NCI-H2227 (cell line): ENCODE measurements at regions not wholly inside any gene's neighbourhood (a gene's known extent, or its start where the extent isn't known, plus 50 kb on each side); places are given as distances from the start of the nearest gene placed in this dataset.
A peak's percentile ranks its signal among the peaks of the same experiment; 100 is the strongest.
"Not testable (repeated sequence)": the region's sequence is repeated elsewhere in the genome, so short reads cannot be mapped to it uniquely, and the experiment has no call there.

ENCODE experiments used
- DNase-seq: peaks from one replicate; lab custom pipeline; 2025; ENCODE audit not compliant: unreplicated experiment; lab: John Stamatoyannopoulos, UW

DNA sequence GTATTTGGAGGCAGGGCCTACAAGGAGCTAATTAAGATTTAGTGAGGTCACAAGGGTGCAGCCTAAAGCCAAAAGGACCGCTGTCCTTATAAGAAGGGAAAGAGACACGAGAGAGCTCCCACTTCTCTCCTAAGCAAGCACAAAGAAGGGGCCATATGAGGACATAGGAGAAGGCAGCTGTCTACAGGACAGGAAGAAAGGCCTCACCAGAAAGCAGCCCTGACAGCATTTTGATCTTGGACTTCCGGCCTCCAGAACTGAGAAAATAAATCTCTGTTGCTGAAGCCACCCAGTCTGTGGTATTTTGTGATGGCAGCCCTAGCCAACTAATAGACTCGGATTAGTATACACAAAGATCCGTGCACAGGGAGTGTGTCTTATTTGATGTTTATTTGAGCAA, 139.7 kb downstream of the B3GNT2 start:
- DNase-seq: no peak

DNA sequence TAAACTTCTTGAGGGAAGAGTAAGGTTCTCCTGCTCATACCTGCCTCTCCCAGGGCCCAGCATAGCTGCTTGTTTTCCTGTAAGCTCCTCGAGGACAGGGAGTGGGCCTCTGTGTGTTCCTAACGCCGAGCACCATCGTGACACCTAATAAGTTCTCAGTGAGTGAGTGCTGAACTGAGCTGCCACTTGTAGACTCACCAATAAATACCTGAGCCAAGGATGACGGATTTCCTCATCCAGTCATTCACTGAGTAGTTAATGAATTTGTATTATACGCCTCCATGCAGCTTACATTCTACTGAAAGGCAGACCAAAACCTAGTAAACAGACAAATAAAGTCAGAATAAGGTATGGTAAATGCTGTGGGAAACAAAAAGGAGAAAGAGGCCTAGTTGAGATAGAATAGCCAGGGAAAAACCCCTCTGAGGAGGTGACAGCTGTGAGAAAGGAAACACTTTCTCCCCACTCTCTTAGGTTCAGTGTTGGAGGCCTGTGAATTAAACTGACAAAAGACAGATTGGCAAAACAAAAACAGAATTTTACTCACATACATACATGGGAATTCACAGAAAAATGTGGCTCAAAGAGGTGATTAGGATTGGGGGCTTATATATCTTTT, 138.6 kb downstream of the B3GNT2 start:
- no peak for DNase-seq

GRCh38 chr2:62334009-62334408, 138.1 kb downstream of the B3GNT2 start:
- peak; percentile 75 for DNase-seq

GRCh38 chr2:62330959-62331358, 135.0 kb downstream of the B3GNT2 start:
- DNase-seq: no peak

DNA sequence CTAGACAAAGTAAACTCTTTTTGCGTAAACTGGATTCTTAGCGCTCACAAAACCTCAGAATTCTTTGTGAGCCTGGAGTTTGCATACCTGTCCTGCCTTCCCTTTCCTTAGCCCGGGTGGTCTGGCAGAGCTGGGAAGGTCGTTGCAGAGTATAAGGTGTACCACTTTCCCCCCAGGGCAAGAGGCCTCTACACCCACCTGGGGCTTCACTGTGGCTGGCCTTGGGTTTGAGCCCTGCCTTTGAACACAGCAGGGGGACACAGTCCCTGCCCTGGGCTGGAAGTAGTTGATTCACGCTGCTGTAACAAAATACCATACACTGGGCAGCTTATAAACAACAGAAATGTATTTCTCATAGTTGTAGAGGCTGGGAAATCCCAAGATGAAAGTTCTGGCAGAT, 133.9 kb downstream of the B3GNT2 start:
- no peak for DNase-seq

DNA sequence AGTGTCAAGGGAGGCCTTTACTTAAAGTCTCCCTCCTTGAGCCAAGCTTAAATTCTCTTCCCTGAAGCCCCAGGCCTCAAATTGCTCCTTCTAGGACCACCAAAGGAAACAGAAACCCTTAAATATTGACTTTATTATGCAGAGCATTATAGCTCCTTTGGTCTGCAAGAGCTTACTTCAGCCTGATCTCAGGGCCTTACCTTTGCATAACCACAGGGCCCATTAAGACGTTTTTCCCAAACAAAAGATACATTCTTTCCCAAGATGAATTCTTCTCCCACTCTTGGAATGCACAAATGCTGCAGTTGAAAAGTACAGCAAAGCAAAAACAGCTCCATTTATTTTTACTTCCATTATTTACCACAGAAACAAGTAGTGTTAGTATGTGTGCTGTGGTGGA, 130.8 kb downstream of the B3GNT2 start:
- DNase-seq: no peak

DNA sequence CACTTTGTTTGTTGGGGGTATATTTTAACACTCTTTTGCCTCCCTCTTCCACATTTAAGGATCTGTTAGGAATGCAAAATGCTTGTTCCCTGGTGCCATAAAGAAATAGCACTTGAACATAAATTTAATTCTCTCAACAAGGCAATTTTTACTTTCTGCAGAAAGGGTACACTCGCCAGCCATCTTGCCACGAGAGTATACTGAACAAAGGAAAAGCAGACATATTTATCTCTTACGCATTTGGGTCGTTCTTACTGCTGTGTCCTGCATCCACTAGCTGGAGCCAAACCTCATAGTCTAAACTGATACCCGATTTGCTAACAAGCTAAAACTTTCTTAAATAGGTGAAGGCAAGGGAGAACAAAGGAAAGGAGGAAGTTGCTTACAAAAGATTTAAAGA, 129.5 kb downstream of the B3GNT2 start:
- DNase-seq: no peak

DNA sequence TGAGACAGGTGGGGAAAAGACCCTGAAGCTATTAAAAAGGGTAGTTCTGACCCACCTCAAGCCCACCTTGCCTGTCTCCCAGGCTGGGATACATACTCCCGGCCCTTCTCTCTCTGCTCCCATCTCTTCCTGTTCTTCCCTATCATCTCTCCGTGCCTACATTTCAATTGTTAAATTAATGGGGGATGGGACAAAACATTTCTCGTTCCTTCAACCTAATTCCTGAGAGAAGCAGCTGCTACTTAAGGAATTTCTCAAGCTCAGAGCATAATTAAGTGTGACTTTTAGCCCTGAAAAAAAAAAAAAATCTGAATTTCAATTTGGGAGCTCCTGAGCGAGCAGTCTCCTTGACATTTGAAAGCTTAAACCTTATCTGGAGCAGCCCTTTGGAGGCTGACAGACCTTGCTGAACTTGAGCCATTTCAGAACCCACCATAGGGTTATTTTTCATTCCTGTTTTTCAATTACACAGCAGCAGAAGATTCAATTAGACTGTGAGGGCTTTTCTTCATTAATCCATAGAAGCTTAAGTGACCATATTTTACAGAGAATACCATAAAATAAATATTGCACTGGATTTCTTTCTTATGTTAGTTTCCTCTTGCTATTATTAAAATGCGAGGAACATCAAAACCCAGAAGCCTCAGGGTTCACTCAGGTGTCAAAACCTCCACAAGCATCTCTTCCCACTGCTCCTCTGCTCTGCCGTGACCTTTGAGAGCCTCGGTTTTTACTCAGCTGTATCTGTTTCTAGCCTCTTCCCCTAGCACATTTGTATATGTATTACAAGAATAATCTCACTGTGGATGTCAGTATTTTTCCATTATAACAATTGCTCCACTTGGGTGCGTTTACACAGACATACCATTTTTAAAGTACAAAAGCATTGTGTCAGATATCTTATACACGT, 125.7 kb downstream of the B3GNT2 start:
- DNase-seq: no peak

DNA sequence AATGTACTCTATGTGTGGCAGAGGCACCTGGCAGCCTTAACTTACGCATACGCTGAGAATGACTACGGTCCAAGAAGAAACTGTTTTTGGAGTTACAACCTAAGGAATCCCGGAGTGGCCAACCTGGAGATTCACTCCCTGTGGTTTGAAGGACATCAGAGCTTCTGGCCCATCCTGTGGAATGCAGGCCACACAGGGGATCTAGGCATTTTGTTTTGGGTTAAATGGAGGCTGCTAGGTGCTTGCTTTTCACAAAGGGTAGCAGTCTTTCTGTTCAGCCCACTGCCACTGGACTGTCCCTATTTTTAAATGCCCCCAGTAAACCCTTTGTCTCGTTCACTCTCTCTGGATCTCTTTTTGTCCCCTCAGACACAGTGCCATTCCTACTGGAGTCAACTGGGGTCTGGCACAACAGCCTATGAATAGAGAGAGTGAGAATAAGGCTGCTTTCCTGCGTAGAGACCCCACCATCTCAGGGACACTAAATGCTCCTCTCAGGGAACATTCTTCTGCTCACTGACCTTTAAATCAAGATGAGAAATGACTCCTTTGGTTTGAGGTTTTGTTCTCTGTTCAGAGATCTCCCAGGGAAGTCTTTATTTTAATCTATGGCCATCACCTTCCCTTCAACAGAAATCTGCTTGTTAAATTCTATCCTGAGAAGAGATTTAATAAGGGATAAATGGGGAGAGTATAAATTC, 124.9 kb downstream of the B3GNT2 start:
- DNase-seq: no peak

DNA sequence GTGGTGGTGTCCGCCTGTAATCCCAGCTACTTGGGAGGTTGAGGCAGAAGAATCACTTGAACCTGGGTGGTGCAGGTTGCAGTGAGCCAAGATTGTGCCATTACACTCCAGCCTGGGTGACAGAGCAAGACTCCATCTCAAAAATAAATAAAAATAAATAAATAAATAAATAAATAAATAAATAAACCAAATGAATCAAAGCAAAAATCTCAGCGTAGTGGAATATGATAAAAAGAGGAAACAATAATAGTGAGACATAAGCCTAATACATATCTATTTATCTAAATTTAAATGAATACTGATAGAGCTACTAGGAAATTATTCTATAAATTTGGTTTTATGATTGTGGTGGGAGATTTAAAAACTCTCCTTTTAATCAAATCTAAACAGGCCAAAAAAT, 124.2 kb downstream of the B3GNT2 start:
- DNase-seq: not testable (repeated sequence)

DNA sequence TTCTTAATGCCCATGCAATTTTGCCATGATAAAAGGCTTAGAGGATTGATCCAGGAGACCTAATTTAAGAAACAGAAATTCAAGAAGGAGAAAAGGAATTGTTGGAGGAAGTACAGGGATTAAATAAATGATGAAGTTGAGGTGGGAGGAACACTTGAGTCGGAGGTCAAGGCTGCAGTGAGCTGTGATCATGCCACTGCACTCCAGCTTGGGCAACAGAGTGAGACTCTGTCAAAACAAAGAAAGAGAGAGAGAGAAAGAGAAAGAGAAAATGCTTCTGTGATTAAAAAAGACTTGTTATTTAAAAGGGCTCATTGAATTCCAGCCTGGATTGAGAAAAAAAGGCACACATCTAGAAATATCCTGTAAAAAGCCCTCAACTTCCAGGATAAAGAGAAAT, 123.2 kb downstream of the B3GNT2 start:
- DNase-seq: no peak

DNA sequence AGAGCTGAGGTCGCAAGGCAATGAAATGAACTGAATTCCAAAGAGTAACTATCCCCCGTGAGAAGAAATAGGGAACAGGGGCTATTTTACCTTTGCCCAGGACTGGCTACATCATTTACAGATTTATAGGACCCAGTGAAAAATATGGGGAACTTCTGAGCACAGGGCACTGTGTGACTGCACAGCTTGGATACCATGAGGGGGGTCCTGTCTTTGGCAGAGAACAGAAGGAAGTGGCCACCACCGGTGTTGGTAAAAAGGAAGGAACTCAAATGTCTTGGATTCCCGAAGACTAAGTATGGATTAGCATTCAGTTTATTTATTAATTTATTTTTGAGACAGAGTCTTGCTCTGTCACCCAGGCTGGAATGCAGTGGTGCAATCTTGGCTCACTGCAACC, 119.6 kb downstream of the B3GNT2 start:
- no peak for DNase-seq

DNA sequence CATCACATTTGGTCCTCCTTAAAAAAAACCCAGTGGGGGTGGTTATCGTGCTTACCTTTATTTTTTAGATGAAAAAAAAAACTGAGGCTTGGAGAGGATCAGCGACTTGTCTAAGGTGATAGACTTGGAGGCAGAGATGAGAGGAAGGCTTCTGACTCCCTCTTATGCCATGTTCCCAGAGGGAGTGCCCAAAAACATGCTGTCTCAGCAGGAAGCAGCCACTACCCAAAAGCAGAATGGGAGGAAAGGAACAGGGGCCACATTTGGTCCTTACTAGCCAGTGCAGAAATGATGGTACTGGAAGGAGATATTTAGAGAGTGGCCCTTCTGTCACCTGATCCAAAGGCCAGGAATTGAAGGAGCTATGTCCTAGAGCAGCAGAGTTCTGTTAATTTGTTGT, 118.4 kb downstream of the B3GNT2 start:
- DNase-seq: no peak

GRCh38 chr2:62313449-62314227, 117.7 kb downstream of the B3GNT2 start:
- DNase-seq: no peak

DNA sequence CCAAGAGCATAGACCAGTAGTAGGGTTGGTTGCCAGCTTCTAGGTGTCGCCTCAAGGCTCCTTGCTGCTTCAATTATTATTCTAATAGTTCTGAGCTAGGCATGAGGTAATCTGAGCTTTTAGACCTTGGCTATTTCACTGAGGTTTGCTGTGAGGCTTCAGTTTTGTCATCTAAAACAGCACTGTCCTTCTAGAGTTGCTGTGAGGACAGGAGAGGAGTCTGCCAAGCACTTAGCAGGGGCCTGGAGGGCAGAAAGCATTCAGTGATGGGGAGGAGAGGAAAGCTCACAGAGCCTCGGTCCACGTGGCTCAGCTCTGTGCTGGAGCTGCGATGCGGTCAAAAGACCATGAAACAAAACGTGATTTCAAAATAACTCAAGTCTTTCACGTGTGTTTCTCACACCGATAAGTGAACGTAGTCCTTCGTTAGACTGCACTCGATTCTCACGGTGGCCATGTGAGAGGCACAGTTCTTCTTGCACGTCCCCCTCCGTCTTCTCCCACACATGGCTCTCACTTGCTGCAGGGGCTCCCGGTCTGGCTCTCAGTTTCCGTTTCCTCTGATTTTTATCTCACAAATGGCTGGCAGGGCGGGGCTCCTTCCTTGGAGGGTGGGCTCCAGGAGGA, 113.7 kb downstream of the B3GNT2 start:
- DNase-seq: no peak

- no peak for DNase-seq
Measured at GRCh38 chr2:62309081-62309464, 113.2 kb downstream of the B3GNT2 start.

DNA sequence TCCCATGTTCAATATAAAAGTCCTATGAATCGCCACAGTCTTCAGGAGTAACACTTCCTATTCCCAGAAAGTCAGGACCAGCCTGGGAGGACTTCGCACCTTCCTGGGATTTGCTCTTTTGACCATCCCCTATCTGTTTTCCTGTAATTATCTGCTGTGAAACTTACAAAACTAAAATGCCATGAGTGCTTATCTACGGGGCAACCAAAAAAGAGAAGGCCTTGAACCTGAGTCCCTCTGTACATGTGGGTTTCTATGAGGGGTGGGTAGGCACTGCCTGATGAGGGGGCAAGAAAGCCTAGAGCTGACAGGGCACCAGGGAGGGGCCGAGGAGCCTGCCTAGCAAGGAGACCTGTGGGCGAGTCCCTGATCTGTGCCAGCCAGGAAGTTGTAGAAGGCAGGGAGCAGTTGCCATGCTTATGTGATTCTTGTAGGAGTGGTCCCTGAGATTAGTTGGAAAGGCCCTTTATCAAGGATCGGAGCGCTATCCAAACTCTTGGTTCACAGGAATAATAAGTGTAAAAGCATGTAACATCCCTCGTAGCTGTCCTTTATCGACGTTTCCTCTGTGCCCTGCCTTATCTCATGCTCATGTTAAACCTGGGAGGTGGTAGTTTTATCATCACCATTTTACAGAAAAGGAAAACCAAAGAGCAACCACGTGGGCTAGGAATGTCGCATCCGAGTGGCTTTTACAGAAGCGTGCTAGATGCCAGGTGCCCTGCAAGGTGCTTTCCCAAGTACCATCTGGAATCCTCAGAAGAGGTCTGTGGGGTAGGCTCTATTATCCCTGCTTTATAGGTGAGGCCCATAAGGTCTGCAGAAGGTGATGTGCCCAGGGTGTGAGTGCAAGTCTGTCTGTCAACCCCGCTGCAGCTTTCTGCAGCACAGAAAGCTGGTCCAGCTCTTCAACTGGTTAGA, 111.8 kb downstream of the B3GNT2 start:
- DNase-seq: no peak

GRCh38 chr2:62306751-62307468, 111.0 kb downstream of the B3GNT2 start:
- peak; percentile 19 for DNase-seq
